HG02642 (cell line): ENCODE measurements at regions not wholly inside any gene's neighbourhood (a gene's known extent, or its start where the extent isn't known, plus 50 kb on each side); places are given as distances from the start of the nearest gene placed in this dataset.

Experiments used
- ATAC-seq: cut with Tn5 transposase; IDR thresholded peaks from one replicate; pipeline ENCODE4 v1.9.1; 2021; ENCODE audit warnings: mild to moderate bottlenecking; ENCODE audit not compliant: unreplicated experiment, poor library complexity

DNA sequence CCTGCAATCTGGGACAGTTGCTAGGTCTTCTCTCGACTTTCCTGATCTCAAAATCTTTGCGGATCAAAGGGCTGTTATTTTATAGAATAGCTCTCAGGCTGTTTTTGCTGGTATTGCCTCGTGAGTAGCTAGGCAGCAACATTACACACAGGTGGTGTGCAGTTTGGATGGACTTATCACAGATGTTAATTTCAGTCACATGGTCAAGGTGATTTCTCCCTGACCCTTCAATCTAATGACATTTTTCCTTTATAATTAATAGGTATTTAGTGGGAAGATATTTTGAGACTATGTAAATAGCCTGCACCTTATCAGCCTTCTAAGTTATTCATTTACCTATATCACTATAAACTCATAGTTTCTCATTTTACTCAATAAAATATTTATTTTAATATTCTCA is 309.6 kb upstream of the PRKCQ start:
- no peak for ATAC-seq

DNA sequence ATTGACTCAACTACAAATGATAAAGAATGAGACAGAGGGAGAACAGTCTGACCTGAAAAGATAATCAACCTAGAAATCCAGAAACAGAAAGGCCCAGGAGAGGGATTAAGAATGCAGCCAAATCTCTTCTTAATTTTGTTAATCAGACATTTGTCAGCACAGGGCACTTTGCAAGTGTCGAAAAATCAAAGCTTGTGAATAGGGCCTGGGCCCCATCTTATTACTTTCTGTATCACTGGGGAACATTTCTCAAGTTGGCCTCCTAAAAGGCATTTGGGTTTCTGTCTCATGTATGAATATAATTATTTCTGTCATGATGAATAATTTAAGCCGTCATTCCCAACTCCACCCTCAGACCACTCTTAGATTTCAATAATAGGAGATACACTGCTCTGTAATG is 308.4 kb upstream of the PRKCQ start:
- ATAC-seq: no peak

- ATAC-seq: no peak
Measured at GRCh38 chr10:6885284-6885683, 305.2 kb upstream of the PRKCQ start.

GRCh38 chr10:6881987-6882386 is 301.9 kb upstream of the PRKCQ start:
- no peak for ATAC-seq

- ATAC-seq: no peak
Measured at GRCh38 chr10:6877722-6878392, 297.8 kb upstream of the PRKCQ start.

DNA sequence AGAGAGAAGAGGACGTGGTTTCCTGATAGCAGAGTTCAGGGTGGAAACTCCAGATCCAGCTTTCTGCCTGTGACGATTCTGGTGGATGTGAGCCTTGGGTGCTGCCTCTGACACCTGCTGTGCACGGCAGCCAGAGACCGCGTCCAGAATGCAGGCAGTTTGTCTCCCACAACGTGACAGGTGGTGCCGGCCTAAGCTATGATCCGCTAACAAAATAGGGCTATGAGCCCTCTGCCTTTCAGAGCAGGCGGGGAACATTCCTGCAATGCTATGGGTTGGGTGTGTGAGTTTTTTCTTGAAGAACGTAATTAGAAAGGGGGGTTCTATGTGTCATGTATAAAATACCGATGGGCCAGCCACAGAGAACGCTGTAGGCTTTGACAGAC is 297.3 kb upstream of the PRKCQ start:
- ATAC-seq: no peak

- no peak for ATAC-seq
Measured at GRCh38 chr10:6875269-6875865, 295.3 kb upstream of the PRKCQ start.

- no peak for ATAC-seq
Measured at GRCh38 chr10:6871128-6871527, 291.1 kb upstream of the PRKCQ start.

GRCh38 chr10:6868036-6868725 is 288.1 kb upstream of the PRKCQ start:
- no peak for ATAC-seq

DNA sequence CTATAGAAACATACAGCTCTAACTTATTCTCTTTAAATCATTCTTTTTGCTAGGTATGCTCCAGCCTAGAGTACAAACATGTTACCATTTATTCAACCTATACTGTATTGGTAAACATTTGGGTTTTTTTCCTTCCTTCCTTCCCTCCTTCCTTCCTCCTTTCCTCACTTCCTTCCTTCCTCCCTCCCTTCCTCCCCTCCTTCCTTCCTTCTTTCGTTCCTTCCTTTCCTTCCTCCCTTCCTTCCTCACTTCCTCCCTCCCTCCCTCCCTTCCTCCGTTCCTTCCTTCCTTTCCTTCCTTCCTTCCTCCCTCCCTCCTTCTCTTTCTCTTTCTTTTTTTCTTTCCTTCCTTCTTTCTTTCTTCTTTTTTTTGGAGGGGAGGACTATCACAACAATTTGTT is 286.7 kb upstream of the PRKCQ start:
- no peak for ATAC-seq

DNA sequence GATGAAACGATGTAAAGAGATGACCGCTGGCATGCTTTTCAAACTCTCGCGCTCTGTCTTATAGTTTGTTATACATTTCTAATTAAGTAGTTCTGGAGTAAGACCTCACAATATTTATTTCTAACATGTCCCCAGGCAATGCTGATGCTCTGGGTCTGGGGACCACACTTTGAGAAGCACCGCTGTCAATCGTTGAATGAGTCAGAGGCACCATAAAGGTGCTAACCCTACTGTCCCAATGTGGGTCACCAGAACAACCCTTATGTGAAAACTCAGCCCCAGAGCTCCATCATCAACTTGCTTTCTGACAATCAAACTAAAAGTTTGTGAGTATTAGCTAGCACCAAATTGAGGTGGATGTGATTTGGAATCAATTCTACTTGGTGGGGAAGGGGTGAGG is 284.1 kb upstream of the PRKCQ start:
- no peak for ATAC-seq

GRCh38 chr10:6863381-6863780 is 283.3 kb upstream of the PRKCQ start:
- ATAC-seq: no peak

DNA sequence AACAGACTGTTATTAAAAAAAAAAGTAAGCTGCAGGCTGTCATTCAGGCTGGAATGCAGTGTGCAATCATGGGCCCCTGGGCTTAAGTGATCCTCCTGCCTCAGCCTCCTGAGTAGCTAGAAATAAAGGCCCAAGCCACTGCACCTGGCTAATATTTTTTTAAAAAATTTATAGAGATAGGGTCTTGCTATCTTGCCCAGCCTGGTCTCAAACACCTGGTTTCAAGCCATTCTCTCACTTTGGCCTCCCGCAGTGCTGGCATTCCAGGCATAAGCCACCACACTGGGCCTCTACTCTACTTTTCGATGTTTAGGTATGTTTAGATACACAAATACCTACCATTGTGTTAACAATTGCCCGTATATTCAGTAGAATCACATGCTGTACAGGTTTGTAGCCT is 270.4 kb upstream of the PRKCQ start:
- ATAC-seq: no peak

GRCh38 chr10:6847561-6847960 is 267.5 kb upstream of the PRKCQ start:
- no peak for ATAC-seq

DNA sequence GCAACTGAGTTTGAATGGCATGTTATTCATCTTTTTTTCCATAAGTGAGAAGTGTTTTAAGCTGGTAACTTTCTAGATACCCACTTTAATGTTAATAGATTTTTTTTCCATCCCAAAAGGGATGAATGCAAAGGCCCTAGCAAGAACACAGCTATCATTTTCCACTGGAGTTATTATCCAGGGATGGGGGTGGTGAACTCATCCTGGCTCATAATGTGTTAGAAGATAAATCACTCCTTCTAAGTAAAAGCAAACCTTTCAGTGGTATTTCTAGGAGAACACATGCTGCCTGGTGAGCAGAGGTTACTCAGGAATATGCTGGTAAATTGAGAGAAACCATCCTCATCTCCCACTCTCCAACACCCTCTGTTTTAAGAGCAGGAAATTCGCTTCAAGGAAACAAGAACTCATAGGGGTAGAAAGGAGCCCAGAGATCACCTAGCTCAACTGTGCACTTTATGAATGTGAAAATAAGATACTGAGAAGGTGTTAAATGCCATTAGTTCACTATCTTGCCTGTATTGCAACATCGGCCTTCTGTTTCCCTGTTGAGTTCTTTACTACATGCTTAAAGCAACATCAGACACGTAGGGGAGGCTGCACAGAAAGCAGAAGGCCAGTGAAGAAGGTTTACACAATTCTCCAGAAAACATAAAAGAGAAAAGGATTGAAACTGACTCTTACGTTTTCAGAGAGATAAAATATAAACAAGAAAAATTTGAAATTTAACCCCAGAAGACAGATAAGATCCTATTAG is 264.0 kb upstream of the PRKCQ start:
- no peak for ATAC-seq

DNA sequence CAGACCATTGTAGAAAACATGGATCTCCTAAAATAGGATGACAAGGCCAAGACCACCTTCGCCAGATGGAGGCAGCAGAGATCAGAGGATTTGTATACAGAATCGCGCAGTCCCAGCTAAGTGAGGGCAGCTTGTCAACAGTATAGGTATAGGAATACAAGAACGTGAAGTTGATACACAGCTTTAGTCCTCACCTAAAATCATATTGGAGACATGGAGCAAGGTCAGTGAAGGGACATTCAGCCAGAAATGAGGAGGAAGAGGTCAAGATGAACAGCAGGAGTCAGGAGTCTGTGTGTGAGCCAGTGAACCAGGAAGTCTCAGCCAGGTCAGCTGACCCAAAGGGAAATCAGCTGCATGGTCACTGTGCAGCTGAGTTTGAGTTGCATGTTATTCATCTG is 263.4 kb upstream of the PRKCQ start:
- no peak for ATAC-seq

- ATAC-seq: no peak
Measured at GRCh38 chr10:6842722-6843121, 262.6 kb upstream of the PRKCQ start.

DNA sequence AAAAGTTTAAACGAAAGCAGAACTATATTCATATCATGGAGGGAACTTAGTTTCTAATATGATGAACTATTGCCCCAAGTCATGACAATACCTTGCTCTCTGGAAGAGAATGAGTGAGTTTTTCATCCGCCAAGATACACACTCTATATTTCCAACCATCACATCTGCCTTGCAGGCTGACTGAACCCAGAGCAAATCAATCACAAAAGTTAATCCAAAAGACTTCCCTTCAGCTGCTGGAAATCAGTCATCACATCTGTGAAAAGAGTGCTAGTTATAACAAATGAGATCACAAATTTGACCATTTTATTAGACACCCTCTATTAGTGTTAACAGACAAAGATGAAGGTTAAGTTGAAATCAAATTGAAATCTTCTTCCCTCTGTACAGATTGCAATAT is 261.7 kb upstream of the PRKCQ start:
- no peak for ATAC-seq

DNA sequence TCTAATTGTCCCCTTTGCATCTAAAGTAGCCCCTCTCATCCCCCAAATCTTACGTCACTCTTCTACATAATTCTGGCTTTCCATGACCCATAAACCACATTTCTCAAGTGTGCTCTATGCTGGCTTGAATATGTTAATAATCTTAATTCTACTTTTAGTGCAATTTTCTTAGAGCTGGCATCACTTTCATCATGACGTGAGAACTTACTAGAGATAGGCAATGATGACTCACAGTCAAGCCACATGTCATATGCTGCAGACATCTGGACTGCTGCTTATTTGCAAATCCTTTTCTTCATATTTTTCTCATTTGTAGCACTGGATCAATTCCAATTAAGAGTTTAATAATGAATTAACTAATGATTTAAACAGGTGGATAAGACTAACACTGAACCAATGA is 260.7 kb upstream of the PRKCQ start:
- no peak for ATAC-seq

GRCh38 chr10:6840201-6840691 is 260.2 kb upstream of the PRKCQ start:
- no peak for ATAC-seq

DNA sequence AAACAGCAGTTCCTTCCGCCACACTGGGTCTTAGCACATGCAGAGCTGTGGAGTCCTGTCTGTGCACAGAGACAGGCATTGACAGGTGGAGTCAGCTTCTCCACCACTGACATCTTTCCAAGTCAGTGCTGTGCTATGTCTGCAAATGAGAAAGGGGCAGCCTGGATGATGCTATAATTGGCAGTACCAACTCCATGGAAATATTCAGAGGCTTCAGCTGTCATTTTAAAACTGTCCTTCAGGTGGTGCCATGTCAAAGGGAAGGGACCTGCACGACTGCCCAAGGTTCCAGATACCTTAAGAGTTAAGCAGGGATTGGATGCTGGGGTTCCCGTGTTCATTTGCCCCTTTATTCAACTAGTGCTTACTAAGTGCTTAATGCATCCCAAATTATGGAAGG is 258.0 kb upstream of the PRKCQ start:
- ATAC-seq: no peak
